ENCODE measurements at regions not wholly inside any gene's neighbourhood (a gene's known extent, or its start where the extent isn't known, plus 50 kb on each side); places are given as distances from the start of the nearest gene placed in this dataset.

- H4K20me1 ChIP-seq (ENCODE audit: control insufficient read depth, insufficient read depth, insufficient read length) = no peaks in the 10 kb centered on the region
- no peak overlapping the region for H3K4me2 ChIP-seq (ENCODE audit: insufficient read depth, insufficient read length, low read length)
- peaks cover 12 to 20% of the 10 kb centered on the region in 2 experiments for H3K4me1 Mint-ChIP-seq
- no peak for TF ChIP-seq CTCF (conservative IDR thresholded peaks at IDR 0.05)
- H3K18ac ChIP-seq (ENCODE audit: insufficient read length, low read depth, low read length) = no peak overlapping the region
- H2AFZ ChIP-seq (ENCODE audit: low read length) = no peak overlapping the region
- no peaks in the 10 kb centered on the region for H3K27me3 ChIP-seq (ENCODE audit: insufficient read depth, low read length)
- no peak overlapping the region for H4K8ac ChIP-seq (replicated peaks; ENCODE audit: insufficient read length, low read depth, low read length)
- H3K36me3 Mint-ChIP-seq (ENCODE audit: insufficient read depth in 1 of 3, low read depth in 3 of 3) = no peaks in the 10 kb centered on the region
- no peak overlapping the region for H3K27ac ChIP-seq (ENCODE audit: insufficient read length, low read depth, low read length)
- no peaks in the 10 kb centered on the region for H3K23me2 ChIP-seq (ENCODE audit: insufficient read length, low read depth, low read length, poor library complexity, severe bottlenecking)
- no peaks in the 10 kb centered on the region for H3K79me1 ChIP-seq (ENCODE audit: insufficient read depth, low read depth, low read length, poor library complexity, severe bottlenecking)
- WGBS (ENCODE audit: extremely low coverage, insufficient read length, low lambda C conversion rate) = no CpG with 5 or more reads among the region's 4 CpGs
- H4K91ac ChIP-seq (ENCODE audit: insufficient read length, low read depth, low read length) = no peak overlapping the region
- H2BK120ac ChIP-seq (ENCODE audit: low read depth, low read length, poor library complexity, severe bottlenecking) = no peak overlapping the region
- no peaks in the 10 kb centered on the region for H3K9me3 ChIP-seq (ENCODE audit: control insufficient read depth, low read depth, low read length)
- no peak overlapping the region for H3K23ac ChIP-seq (ENCODE audit: insufficient read length, low read depth, low read length)
- no peak overlapping the region for H3K9ac ChIP-seq (ENCODE audit: extremely low read depth, insufficient read length, low read length)
- no peak for DNase-seq
- H2BK15ac ChIP-seq (ENCODE audit: low read depth, low read length) = no peak overlapping the region
- no peak overlapping the region for H3K14ac ChIP-seq (ENCODE audit: insufficient read depth, low read length)
- no peaks in the 10 kb centered on the region for H3K79me2 ChIP-seq (ENCODE audit: insufficient read depth, low read length)
- no peak overlapping the region for H2AK5ac ChIP-seq (ENCODE audit: insufficient read length, low read length)
- no peak overlapping the region for H3K4me3 Mint-ChIP-seq
- no peak overlapping the region for H2BK20ac ChIP-seq (ENCODE audit: low read depth, low read length, poor library complexity, severe bottlenecking)
- no peaks in the 10 kb centered on the region for H3K27me3 Mint-ChIP-seq (ENCODE audit: low read depth)
- H2BK12ac ChIP-seq (ENCODE audit: insufficient read length, low read depth, low read length) = no peak overlapping the region
- no peak overlapping the region for H3T11ph ChIP-seq (ENCODE audit: low read length)
- peaks cover 5% of the 10 kb centered on the region; the same call in 1 of the 2 replicates for H3K4me1 ChIP-seq (ENCODE audit: insufficient read depth, low read length)
- no peak overlapping the region for H3K56ac ChIP-seq (ENCODE audit: insufficient read length, low read depth, low read length)
- H3K9me3 Mint-ChIP-seq = no peaks in the 10 kb centered on the region
- H3K27ac Mint-ChIP-seq = no peak overlapping the region
- no peak overlapping the region for H3K4ac ChIP-seq (ENCODE audit: low read depth, low read length)
- no peak overlapping the region for H2BK5ac ChIP-seq (ENCODE audit: insufficient read length, low read length)
- no peak overlapping the region for H4K5ac ChIP-seq (ENCODE audit: insufficient read length, low read depth, low read length)
Observed at GRCh38 chr3:190737446-190737845, 125.0 kb downstream of the GMNC start.
